SH-SY5Y (cell line): ENCODE measurements at regions not wholly inside any gene's neighbourhood (a gene's known extent, or its start where the extent isn't known, plus 50 kb on each side); places are given as distances from the start of the nearest gene placed in this dataset.

ENCODE experiments used
- GATA2 ChIP-seq: IDR thresholded peaks from 2 replicates; pipeline ENCODE4 v1.6.1; 2011; ENCODE audit warnings: mild to moderate bottlenecking, low read depth, low read length
- GATA3 ChIP-seq: IDR thresholded peaks from 2 replicates; pipeline ENCODE4 v1.6.1; 2011; ENCODE audit warnings: low read depth, mild to moderate bottlenecking, low read length, moderate library complexity

- TF ChIP-seq GATA2 = no peak
- TF ChIP-seq GATA3 = no peak
Observed at GRCh38 chr14:82766123-82766522, 1232.5 kb upstream of the SEL1L start.
